Spleen (tissue), 11 donors: ENCODE measurements at regions not wholly inside any gene's neighbourhood (a gene's known extent, or its start where the extent isn't known, plus 50 kb on each side); places are given as distances from the start of the nearest gene placed in this dataset.

Experiments used
- DNase-seq: peaks from one replicate; pipeline ENCODE4 v3.0.0-alpha.2; 2020
- H3K27ac ChIP-seq, 8 donors: fragments of 200-600 bp; sonication (generic) in 7 of 8; 1 replicate in 4 of 8; 2 replicates in 4 of 8; pipeline versions ENCODE4 v1.5.0 to v1.8.0; 2016 to 2021; ENCODE audit warnings: inconsistent platforms in 4 of 8, mild to moderate bottlenecking in 4 of 8, moderate library complexity in 1 of 8
- H3K27me3 ChIP-seq, 7 donors: fragments of 200-600 bp; sonication (generic) in 6 of 7; replicated peaks in 1 of 7; 1 replicate in 4 of 7; 2 replicates in 3 of 7; pipeline versions ENCODE4 v1.5.0 to v1.8.0; 2016 to 2021; ENCODE audit warnings: inconsistent platforms in 3 of 7, mild to moderate bottlenecking in 1 of 7
- H3K36me3 ChIP-seq, 6 donors: fragments of 200-600 bp; sonication (generic) in 5 of 6; 1 replicate in 4 of 6; 2 replicates in 2 of 6; pipeline versions ENCODE4 v1.5.0 to v1.8.0; 2016 to 2021; ENCODE audit warnings: inconsistent platforms in 2 of 6
- H3K4me1 ChIP-seq, 6 donors: fragments of 200-600 bp; sonication (generic) in 5 of 6; 1 replicate in 3 of 6; 2 replicates in 3 of 6; pipeline versions ENCODE4 v1.5.0 to v1.8.0; 2016 to 2021; ENCODE audit warnings: inconsistent platforms in 3 of 6
- H3K4me3 ChIP-seq, 8 donors: fragments of 200-600 bp; sonication (generic) in 7 of 8; 1 replicate in 4 of 8; 2 replicates in 4 of 8; pipeline versions ENCODE4 v1.5.0 to v1.8.0; 2016 to 2021; ENCODE audit warnings: inconsistent platforms in 4 of 8, mild to moderate bottlenecking in 4 of 8, moderate library complexity in 2 of 8
- H3K9me3 ChIP-seq, 8 donors: fragments of 200-600 bp; sonication (generic) in 7 of 8; 1 replicate in 4 of 8; 2 replicates in 4 of 8; pipeline versions ENCODE4 v1.5.0 to v1.8.0; 2016 to 2021; ENCODE audit warnings: inconsistent platforms in 4 of 8
- POLR2A ChIP-seq, 3 donors: fragments of 450-650 bp; IDR thresholded peaks; one replicate each; pipeline ENCODE4 v1.5.1; 2017; ENCODE audit warnings: antibody characterized with exemption in 3 of 3, mild to moderate bottlenecking in 1 of 3
- POLR2AphosphoS5 ChIP-seq, 3 donors: sonication (generic); formaldehyde crosslinking; IDR thresholded peaks; one replicate each; pipeline ENCODE4 v1.5.1; 2017; ENCODE audit warnings: antibody characterized with exemption in 3 of 3
- WGBS, 5 donors: extraction: QIAGEN DNeasy Blood & Tissue Kit in 3 of 5; methylation state at CpG; one replicate each; pipeline versions ENCODE4 v1.1.5 to v1.1.7; 2013 to 2018; 5-methylcytosine and 5-hydroxymethylcytosine counted together
- intact Hi-C: fragments of 100-400 bp; cut with DNase I; formaldehyde crosslinking; loops from one replicate; pipeline ENCODE4 v1.15.0; 2023; ENCODE audit warnings: low total_unique reads
- TF ChIP-seq, protein P1 (sequence below), 11 experiments: fragments of 200-600 bp in 7 of 11; fragments of 450-650 bp in 4 of 11; sonication (generic) in 4 of 11; IDR thresholded peaks in 8 of 11; conservative IDR thresholded peaks in 3 of 11; 1 replicate in 7 of 11; 2 replicates in 4 of 11; pipeline versions ENCODE4 v1.4.0 to v1.8.0; 2016 to 2021; ENCODE audit warnings: antibody characterized with exemption in 11 of 11, inconsistent platforms in 4 of 11, mild to moderate bottlenecking in 1 of 11
- donor health status: healthy with polysubstance abuse.
- donor health status: DM: no; HTN: no; CAD: no; lungs with moderate emphysema.
- donor health status: DM: no; HTN: no; CAD: no.
- donor health status: Bipolar disorder and iron deficiency.
- donor health status: healthy.
- donor health status: DM: no; HTN: no; CAD: no.
- donor health status: DM: yes; HTN: yes; CAD: no.

DNA sequence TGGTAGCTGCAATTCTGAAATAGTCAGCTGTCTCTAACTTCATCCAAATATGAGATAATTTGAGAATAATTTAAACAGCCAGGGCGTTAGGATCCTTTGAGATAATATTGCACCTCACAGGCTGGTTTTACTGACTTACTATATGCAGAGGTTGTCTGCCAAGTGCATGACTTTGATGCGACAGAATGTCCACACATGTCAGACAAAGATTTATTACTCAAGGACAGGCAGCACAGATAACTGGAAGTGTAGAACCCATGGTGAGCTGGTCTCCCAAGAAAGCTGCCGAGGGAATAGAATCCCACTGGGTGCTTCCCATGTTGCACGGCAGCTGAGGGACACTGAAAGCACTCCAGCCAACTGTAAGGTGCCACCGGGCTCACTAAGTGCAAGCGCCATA, 166.2 kb upstream of the GALNTL6 start:
- no peak overlapping the region for H3K27ac ChIP-seq
- 76 to 94% (median 88%) methylated on average over 6 of the region's 6 CpGs for WGBS, 5 donors
- no peaks in the 10 kb centered on the region for H3K27me3 ChIP-seq
- intact Hi-C loops = no loop called here
- H3K36me3 ChIP-seq = no peaks in the 10 kb centered on the region
- H3K4me3 ChIP-seq = no peak overlapping the region
- DNase-seq = no peak
- H3K4me1 ChIP-seq = peaks cover 0 to 10% (median 0%) of the 10 kb centered on the region in 6 donors
- peaks cover 0 to 15% (median 10%) of the 10 kb centered on the region in 8 donors for H3K9me3 ChIP-seq
- TF ChIP-seq POLR2AphosphoS5 (IDR thresholded peaks at IDR 0.05) (no peak), POLR2A (IDR thresholded peaks at IDR 0.05) (no peak)
- TF ChIP-seq, protein P1, sequence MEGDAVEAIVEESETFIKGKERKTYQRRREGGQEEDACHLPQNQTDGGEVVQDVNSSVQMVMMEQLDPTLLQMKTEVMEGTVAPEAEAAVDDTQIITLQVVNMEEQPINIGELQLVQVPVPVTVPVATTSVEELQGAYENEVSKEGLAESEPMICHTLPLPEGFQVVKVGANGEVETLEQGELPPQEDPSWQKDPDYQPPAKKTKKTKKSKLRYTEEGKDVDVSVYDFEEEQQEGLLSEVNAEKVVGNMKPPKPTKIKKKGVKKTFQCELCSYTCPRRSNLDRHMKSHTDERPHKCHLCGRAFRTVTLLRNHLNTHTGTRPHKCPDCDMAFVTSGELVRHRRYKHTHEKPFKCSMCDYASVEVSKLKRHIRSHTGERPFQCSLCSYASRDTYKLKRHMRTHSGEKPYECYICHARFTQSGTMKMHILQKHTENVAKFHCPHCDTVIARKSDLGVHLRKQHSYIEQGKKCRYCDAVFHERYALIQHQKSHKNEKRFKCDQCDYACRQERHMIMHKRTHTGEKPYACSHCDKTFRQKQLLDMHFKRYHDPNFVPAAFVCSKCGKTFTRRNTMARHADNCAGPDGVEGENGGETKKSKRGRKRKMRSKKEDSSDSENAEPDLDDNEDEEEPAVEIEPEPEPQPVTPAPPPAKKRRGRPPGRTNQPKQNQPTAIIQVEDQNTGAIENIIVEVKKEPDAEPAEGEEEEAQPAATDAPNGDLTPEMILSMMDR (IDR thresholded peaks at IDR 0.05 in 8 of 11, conservative IDR thresholded peaks at IDR 0.05 in 3 of 11) = no peak

DNA sequence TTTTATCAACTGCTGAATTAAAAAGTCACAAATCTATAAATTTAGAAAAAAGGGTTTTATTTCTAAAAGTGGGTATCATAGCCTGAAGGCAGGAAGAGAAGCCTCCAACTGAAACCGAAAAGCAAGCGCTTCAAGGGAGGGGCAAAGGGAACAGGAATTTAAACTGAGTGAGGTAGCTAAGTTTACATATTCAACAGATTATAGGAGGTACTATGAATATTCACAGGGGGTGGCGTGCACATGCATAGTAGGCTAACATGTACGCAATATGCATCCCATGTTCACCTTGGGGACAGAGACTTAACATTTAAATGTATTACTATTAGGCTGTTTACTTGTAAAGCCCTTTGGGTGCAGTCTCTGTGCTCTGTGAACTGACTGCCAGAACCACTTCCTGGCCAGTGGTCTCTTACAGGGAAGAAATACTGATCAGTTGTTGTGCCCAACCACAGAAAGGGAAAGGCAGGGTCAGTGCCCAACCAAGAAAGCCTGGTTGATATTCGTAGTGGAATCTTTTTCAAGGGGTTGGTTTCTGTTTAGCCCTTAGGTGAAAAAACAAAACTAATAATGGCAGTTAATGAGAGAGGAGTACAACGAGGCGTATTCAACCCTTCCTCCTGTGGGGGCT, 168.7 kb upstream of the GALNTL6 start:
- 33 to 49% (median 38%) methylated on average over 7 of the region's 7 CpGs for WGBS, 5 donors
- no peak overlapping the region for H3K27ac ChIP-seq
- no peaks in the 10 kb centered on the region for H3K27me3 ChIP-seq
- no peak for DNase-seq
- intact Hi-C loops = no loop called here
- H3K4me1 ChIP-seq = peaks cover 0 to 10% (median 0%) of the 10 kb centered on the region in 6 donors
- peak overlapping the region in 2 of 8 donors; percentile 10 to 36 for H3K4me3 ChIP-seq
- H3K9me3 ChIP-seq = no peaks in the 10 kb centered on the region
- TF ChIP-seq POLR2AphosphoS5 (IDR thresholded peaks at IDR 0.05) (no peak), POLR2A (IDR thresholded peaks at IDR 0.05) (no peak)
- TF ChIP-seq, protein P1 (IDR thresholded peaks at IDR 0.05 in 8 of 11, conservative IDR thresholded peaks at IDR 0.05 in 3 of 11) = no peak
- no peaks in the 10 kb centered on the region for H3K36me3 ChIP-seq

GRCh38 chr4:171639540-171639939, 173.7 kb upstream of the GALNTL6 start:
- no peak for DNase-seq
- Histone ChIP-seq H3K27me3 (no peaks in the 10 kb centered on the region), H3K4me3 (no peak overlapping the region), H3K27ac (no peak overlapping the region), H3K9me3 (no peaks in the 10 kb centered on the region), H3K4me1 (peaks cover 0 to 3% (median 0%) of the 10 kb centered on the region in 6 donors), H3K36me3 (no peaks in the 10 kb centered on the region)
- no peak for TF ChIP-seq POLR2A (IDR thresholded peaks at IDR 0.05)
- 19 to 26% (median 24%) methylated on average over 5 of the region's 5 CpGs for WGBS, 5 donors
- intact Hi-C loops = no loop called here

GRCh38 chr4:171636606-171637005, 176.6 kb upstream of the GALNTL6 start:
- H3K9me3 ChIP-seq = no peaks in the 10 kb centered on the region
- DNase-seq = no peak
- H3K27ac ChIP-seq = no peak overlapping the region
- TF ChIP-seq POLR2AphosphoS5 (IDR thresholded peaks at IDR 0.05) (no peak), POLR2A (IDR thresholded peaks at IDR 0.05) (no peak)
- TF ChIP-seq, protein P1 (IDR thresholded peaks at IDR 0.05 in 8 of 11, conservative IDR thresholded peaks at IDR 0.05 in 3 of 11) = no peak
- no peak overlapping the region for H3K4me3 ChIP-seq
- 61 to 80% (median 67%) methylated on average over 2 of the region's 2 CpGs for WGBS, 5 donors
- H3K36me3 ChIP-seq = no peaks in the 10 kb centered on the region
- no peaks in the 10 kb centered on the region for H3K4me1 ChIP-seq
- no peaks in the 10 kb centered on the region for H3K27me3 ChIP-seq
- intact Hi-C loops = no loop called here
